ENCODE measurements at regions not wholly inside any gene's neighbourhood (a gene's known extent, or its start where the extent isn't known, plus 50 kb on each side); places are given as distances from the start of the nearest gene placed in this dataset.

- no peak for DNase-seq (ENCODE audit: low read depth)
These were observed 172.4 kb upstream of the GRIN2B start for GRCh38 chr12:14153803-14154202.

DNA sequence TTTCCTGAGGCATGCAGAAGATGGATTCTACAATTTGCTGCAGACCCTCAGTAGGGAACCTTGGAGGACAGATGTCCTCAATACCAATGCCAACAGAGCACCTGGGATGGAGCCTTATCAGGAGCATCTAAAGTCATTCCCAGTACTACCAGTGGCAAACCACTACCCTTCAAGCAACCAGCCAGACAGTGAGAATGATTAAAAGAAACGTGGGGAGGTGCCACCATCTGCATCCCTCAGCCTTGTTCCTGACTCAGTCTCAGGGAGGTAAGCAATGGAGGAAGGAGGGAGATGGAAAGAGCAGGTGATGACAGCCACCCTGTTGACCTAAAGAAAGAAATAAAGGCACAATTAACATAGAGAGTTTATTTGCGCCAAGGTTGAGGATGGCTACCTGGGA lies 175.2 kb upstream of the GRIN2B start:
- no peak for DNase-seq (ENCODE audit: low read depth)

GRCh38 chr12:14157088-14157747 lies 175.8 kb upstream of the GRIN2B start:
- no peak for DNase-seq (ENCODE audit: low read depth)

DNA sequence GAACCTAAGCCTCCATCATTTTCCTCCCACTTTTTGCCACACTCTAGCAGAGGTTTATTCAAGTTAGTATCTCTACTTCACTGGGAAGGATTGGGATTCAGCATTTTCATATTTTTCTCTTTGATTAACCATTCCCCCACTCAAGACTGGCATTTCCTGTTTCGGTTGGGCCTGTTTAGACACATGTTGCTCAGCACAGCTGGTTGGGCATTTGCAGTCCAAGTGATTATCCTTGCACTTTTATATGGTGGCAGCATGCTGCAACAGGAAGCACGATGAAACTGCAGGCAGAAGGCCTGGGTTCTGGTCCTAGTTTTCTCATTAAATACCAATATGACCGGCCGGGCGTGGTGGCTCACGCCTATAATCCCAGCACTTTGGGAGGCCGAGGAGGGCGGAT lies 182.9 kb upstream of the GRIN2B start:
- DNase-seq (ENCODE audit: low read depth), result no peak

DNA sequence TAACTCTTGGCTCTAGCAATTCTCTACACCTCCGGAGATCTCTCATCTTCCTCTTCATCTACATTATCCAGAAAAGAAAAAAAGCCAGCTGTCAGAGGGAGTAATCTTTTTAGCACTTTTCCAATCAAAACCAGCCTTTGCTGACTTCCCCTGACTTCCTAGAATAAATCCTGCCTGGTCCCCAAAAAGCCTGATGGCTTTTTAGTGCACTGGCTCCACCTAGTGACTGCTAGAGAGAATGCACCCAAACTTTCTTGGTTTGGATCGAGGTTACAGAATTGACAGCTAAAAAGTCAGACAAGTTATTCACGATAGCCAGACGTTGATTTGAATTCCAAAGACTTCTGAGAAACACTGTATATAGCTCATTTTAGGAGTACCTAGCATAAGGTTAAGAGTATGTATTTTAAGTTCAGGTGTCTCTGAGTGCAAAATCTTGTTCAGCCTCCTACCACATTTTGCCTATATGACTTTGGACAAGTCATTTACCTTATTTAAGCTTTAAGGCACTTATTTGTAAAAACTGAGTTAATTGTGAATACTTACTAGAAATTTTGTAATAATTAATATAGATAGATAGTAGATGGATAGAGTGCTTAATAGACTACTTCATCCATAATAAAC lies 185.7 kb upstream of the GRIN2B start:
- DNase-seq (ENCODE audit: low read depth), result no peak

GRCh38 chr12:14169281-14169680 lies 187.9 kb upstream of the GRIN2B start:
- DNase-seq (ENCODE audit: low read depth), result no peak

DNA sequence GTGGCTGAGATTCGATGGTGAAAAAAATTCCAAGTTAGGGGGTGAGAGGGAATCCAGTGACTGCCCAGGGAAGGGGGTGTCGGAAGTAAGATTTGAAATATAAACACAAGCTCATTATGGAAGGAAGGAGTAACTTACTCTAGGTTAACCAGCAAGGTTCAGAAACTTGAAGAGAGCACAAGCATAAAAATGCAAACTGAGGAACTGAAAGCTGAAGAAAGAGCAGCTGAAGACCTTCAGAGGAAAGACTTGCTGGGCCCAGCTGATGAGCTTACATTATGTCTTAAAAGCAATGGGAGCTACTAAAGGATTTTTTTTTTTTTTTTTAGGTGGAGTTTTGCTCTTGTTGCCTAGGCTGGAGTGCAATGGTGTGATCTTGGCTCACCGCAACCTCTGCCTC lies 189.7 kb upstream of the GRIN2B start:
- DNase-seq (ENCODE audit: low read depth), result no peak

DNA sequence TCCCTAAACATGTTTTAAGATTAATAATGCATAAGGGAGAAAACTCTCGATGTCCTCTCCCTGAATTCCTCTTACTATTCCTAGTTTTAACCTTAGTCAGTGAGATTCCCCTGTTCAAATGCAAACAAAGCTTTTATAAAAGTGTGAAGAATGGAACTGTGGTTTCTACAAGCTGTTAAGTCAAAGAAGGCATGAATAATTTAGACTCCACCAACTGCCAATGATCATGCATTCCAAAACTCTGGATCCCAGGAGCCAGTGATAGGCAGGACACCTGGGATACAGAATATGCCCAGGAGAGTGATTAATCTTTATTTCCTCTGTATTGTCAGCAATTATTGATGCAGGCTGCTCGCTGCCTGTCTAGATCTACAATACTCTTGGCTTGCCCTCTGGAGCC lies 190.3 kb upstream of the ATF7IP start:
- DNase-seq (ENCODE audit: low read depth), result no peak

DNA sequence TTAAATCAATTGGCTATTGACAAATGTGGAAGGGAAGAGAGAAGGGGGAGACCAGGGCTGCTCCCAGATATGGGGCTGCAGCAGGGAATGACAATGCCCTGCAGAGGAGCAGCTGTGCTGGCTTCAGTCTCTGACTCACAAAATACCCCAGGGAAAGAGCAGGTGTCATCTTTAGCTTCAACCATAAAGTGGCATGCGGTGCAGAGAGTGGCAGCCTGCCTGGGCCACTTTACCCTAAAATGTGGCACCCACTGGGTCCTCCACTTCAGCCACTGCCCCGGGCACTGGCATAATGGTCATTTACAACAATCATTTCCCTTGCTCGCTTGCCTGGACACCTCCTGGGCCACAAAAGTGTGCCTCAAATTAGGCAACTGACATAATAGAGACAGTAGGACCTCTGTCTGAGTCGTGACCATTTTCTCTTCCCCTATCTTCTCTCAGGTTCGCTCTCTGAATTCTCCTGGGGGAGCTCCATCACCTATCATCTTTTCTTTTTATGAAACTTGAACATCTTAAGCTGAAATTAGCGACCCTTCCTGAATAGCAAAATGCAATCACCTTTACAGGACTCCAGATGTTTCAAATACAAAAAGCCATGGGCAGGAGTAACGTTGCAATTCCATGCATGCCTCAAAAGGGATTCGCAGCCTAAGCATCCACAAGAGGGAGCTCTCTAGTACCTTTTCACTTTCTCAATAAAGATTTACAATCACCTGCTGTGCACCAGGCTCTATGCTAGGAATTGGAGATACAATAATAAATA lies 179.9 kb upstream of the ATF7IP start:
- no peak for DNase-seq (ENCODE audit: low read depth)

GRCh38 chr12:14186193-14186502 lies 179.3 kb upstream of the ATF7IP start:
- no peak for DNase-seq (ENCODE audit: low read depth)

- no peak for DNase-seq (ENCODE audit: low read depth)
These were observed 178.5 kb upstream of the ATF7IP start for GRCh38 chr12:14187002-14187401.

GRCh38 chr12:14187966-14188365 lies 177.5 kb upstream of the ATF7IP start:
- DNase-seq (ENCODE audit: low read depth), result no peak

- no peak for DNase-seq (ENCODE audit: low read depth)
These were observed 176.7 kb upstream of the ATF7IP start for GRCh38 chr12:14188744-14189143.

DNA sequence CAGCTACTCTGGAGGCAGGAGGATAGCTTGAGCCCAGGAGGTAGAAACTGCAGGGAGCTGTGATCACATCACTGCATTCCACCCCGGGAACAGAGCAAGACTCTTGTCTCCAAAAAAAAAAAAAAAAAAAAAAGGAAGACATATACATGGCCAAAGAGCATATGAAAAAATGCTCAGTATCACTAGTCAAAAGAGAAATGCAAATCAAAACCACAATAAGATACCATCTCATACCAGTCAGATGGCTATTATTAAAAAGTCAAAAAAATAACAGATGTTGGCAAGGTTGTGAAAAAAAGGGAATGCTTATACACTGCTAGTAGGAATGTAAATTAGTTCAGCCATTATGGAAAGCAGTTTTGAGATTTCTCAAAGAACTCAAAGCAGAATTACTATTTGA lies 174.8 kb upstream of the ATF7IP start:
- no peak for DNase-seq (ENCODE audit: low read depth)

- DNase-seq (ENCODE audit: low read depth), result no peak
These were observed 173.9 kb upstream of the ATF7IP start for GRCh38 chr12:14191612-14192011.

DNA sequence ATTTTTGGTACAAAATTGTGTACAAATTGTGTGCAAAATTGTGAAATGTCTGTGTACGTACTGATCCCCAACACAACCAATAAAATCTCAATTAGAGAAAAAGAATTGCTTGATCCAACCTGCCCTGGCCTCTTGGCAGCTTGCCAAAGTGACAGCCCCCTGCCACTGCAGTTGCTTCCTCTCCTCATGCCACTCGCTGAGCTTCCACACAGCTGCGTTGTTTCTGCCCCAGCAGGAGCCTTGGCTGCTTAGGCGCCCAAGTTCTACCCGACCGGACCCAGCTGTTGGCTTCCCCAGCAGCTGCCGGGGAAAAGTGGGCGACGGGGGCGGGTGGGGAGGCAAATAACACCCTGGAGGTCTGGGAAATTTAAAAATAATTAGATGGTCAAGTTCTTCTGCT lies 171.8 kb upstream of the ATF7IP start:
- DNase-seq (ENCODE audit: low read depth), result no peak

DNA sequence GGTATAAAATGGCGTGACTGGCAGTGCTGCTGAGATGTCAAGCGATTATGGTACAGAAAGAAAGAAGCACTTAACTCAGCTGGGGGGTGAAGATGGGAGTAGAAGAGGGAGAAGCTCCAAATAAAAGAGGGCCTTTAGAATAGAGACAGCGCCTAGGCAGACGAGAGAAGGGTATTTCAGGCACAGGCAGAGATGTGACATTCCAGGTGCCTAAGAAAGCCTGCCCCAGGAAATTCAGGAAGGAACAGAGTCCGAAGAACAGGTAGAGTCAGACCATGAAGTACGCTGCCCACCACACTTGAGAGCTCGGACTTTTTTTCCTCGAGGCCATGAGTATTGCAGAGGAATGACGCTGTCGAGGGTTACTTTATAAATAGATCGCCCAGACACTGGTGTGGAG lies 170.9 kb upstream of the ATF7IP start:
- no peak for DNase-seq (ENCODE audit: low read depth)

DNA sequence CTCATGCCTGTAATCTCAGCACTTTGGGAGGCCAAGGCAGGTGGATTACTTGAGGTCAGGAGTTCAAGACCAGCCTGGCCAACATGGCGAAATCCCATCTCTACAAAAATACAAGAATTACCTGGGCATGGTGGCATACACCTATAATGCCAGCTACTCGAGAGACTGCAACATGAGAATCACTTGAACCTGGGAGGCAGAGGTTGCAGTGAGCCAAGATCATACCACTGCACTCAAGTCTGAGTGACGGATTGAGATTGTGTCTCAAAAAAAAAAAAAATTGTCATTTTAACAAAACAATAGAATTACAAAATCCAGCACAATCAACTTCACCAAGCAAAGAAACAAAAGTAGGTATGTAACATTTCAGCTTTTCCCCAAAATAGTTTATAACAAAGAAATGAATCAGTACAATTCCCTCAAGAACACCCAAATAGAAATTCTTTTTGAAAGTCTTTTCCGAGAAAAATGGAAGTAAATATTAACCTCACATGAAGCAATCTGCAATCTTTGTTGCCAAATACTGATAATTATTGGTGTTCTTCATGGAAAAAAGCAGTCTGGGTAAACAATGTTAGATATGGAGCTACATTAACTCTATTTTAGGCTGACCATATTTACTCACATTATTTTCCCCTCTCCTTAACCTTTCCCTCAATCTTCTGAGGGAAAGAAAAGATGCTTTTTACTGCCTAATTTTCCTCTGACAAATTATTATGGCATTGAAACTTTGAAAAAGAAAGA lies 165.9 kb upstream of the ATF7IP start:
- DNase-seq (ENCODE audit: low read depth), result no peak

DNA sequence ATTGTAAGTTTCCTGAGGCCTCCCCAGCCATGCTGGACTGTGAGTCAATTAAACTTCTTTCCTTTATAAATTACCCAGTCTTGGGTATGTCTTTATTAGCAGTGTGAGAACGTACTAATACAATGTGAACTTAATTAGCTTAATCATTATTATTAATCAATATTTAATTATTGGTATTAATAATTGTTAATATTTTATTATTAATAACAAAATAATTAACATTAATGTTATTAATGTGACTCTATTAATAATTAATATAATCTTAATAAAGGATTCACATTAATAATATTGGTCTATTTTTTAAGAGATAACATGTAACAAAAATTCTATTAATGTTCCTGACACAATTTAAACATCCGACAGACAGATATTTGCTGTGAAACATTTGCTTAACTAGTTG lies 164.9 kb upstream of the ATF7IP start:
- DNase-seq (ENCODE audit: low read depth), result no peak

GRCh38 chr12:14201291-14201690 lies 164.2 kb upstream of the ATF7IP start:
- no peak for DNase-seq (ENCODE audit: low read depth)

DNA sequence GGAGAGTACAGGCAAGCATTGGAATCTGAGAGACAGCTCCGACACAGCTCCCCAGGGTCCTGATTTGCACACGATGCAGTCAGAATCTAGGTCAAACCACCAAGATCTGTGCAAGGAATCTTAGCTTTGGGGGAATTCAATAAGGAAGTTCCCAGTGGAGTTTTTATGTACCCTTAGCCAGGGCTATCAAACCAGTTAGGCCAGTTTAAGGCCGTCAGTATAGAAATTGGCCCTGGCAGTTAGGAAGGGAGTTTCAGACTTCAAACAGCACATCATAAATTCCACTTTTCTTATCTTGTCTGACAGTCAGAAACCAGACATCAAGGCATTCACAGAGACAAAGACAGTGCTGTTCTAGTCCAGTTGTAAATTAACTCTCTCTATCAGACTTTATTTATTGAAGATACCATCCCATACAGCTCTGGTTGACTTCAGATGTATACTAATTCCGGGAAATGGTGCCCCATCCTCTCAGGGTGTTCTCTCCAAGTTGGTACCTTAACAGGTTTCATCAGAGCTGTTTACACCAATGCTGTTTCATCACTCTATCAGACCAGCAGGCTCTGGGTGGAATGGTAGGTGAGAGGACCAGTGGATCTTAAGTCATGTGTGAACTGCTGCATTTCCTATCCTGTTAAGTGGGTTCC lies 157.5 kb upstream of the ATF7IP start:
- no peak for DNase-seq (ENCODE audit: low read depth)

GRCh38 chr12:14211947-14212387 lies 153.5 kb upstream of the ATF7IP start:
- DNase-seq (ENCODE audit: low read depth), result no peak
